AG09309 (cell line): ENCODE measurements at regions not wholly inside any gene's neighbourhood (a gene's known extent, or its start where the extent isn't known, plus 50 kb on each side); places are given as distances from the start of the nearest gene placed in this dataset.

Experiments
- DNase-seq: peaks from one replicate; pipeline ENCODE4 v3.0.0-alpha.2; 2010; ENCODE audit warnings: low read depth
- H3K4me3 ChIP-seq: 2 replicates; pipeline ENCODE4 v1.5.1; 2011; ENCODE audit warnings: mild to moderate bottlenecking, low read depth, low read length, moderate library complexity; ENCODE audit not compliant: control insufficient read depth
- CTCF ChIP-seq: IDR thresholded peaks from 2 replicates; pipeline ENCODE4 v1.5.1; 2011; ENCODE audit warnings: mild to moderate bottlenecking, low read depth, low read length, inconsistent platforms; ENCODE audit not compliant: insufficient read depth, control insufficient read depth; ENCODE audit errors: missing control alignments

- no peak for TF ChIP-seq CTCF
- no peak for DNase-seq
- no peak overlapping the region for H3K4me3 ChIP-seq
These were observed 53.4 kb upstream of the GDF10 start for GRCh38 chr10:47246406-47247147.

DNA sequence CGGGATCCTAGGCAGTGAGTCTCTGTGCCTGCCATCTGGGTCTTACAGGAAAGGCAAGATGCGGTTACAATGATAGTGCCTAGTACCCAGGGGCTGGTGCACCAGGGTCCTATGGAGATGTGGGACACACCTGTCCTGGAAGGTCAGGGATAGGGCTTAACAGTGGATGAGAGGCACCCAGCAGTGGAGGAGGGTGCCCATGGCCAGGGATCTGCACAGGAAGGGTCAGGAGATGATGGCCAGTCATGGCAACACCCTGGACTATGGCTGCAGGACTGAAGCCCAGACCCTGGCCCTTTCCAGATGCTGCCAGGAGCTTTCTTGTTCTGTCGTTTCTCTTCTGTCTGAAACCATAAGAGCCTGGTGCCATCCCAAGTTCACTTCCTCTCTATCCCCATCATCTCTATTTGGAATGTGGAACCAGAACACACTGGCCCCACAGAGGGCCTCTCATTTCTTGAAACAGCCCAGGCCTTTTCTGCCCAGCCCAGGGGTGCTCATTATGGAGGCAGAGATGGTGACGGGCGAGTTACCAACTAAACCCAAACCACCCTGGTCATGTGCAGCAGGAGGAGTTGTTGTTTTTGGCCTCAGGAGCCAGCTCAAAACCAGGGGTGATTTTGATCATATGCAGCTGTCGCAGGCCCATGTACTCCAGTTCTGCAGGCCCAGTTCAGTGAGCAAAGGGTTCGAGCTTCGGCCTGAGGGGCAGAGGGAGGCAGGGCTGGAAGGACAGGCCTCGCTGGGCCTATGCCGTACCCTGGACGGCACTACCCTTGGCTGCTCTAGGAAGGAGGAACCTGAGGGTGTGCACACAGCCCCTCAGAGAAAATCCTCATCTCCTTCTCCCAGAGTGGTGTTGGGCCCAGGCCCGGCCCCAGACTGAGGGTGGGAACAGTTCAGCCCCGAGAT is 52.6 kb upstream of the GDF10 start:
- no peak overlapping the region for H3K4me3 ChIP-seq
- TF ChIP-seq CTCF: no peak
- no peak for DNase-seq

DNA sequence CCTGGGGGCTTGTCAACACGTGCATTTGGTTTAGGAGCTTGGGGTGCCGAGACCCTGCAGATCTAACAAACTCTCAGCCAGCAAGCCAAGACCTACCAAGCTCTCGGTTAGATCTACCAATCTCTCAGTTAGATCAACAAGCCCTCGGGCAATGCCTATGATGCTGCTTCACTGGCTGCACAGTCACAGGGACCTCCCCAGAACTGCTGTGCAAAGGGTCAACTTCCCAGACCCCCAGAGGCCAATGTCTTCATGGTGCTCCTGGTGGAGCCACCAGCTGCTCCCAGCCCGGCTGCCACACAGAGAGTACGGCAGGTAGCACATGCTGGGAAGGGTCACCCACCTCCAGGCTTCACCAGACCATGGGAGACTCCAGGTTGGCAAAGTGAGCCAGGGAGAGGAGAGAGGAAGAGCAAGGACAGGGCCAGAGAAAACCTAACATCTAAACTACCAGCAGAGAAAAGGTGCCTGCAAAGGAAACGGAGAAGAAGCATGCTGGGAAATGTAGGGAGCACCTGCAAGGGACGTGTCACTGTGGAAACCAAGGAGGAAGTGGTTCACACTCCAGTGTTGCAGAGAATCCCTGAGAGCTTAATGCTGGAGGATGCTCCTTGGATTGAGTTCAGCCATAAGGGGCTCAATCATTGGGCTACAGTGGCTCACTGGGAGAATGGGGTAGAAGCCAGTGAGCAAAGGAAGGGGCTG is 51.5 kb upstream of the GDF10 start:
- no peak for TF ChIP-seq CTCF
- no peak for DNase-seq
- H3K4me3 ChIP-seq: no peak overlapping the region

DNA sequence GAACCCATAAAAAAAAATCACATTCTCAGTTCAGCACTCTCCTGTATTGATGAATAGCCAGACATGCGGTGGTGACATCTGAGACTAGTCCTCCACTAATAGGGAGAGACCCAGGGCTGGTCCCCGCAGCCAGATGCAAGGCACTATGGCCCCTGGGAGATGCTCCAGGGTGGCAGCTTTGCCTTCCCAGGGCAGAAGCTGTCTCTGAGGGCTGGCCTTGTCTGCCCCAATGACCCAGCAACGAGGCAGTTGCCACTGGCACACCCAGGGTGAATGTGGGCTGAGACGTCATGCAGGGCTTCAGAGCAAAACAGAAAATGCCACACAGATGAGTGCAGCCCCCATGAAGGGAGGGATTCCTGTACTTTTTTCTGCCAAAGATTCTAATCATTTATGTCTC is 50.1 kb upstream of the GDF10 start:
- H3K4me3 ChIP-seq: no peak overlapping the region
- DNase-seq: no peak
- TF ChIP-seq CTCF: no peak
